HG03460 (cell line): ENCODE measurements at regions not wholly inside any gene's neighbourhood (a gene's known extent, or its start where the extent isn't known, plus 50 kb on each side); places are given as distances from the start of the nearest gene placed in this dataset.
"Not testable (repeated sequence)": the region's sequence is repeated elsewhere in the genome, so short reads cannot be mapped to it uniquely, and the experiment has no call there.

Experiments
- ATAC-seq: cut with Tn5 transposase; IDR thresholded peaks from one replicate; pipeline ENCODE4 v1.9.1; 2021; ENCODE audit not compliant: unreplicated experiment

- ATAC-seq: no peak
Measured at GRCh38 chr14:44620121-44621019, 113.3 kb upstream of the FSCB start.

GRCh38 chr14:44616204-44616603 lies 109.1 kb upstream of the FSCB start:
- no peak for ATAC-seq

DNA sequence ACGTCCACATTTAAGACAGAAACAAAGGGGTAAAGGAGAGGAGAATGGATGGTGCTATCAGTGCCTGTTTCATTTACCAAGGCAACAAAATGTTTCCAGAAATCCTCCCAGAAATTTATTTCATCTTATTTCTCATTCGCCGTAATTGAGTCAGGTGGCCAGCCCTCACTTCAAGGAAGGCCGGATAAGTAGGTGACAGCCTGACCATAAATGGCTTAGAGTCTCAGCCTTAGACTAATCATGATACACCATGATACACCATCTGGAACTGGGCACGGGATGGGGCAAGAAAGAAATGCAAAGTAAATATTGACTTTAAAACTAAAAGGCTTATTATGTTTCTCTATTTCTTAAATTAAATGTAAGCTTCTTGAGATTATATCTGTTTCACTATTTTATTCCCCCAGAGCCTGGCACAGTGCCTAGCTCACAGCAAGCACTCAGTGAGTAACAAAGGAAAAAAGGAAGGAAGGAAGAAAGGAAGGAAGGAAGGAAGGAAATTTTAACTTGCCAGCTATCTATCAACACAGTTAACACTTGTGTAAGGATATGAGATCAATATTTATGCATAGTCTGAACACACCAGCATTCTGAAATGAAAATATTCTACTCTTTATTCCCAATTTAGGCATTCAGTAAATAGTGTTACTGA lies 106.1 kb upstream of the FSCB start:
- no peak for ATAC-seq

DNA sequence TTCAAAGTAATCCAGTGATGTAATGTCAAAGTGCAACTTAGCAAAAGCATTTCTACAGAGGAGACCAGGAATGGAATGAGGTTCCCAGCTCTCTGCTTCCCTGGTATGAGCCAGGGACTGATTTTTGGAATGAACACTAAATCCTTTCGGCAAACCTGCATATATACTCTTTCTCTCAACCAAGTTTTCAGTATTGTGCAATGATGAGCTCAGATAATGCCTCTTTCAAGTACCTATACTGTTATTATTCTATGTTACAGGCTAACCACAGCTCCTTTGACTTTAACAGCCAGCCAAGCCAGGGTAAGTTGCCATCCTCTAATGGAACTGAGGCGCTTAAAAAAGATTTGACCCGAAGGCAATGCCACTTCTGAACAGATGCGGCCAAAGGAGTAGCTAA lies 104.9 kb upstream of the FSCB start:
- no peak for ATAC-seq

- ATAC-seq: no peak
Measured at GRCh38 chr14:44609876-44610510, 102.9 kb upstream of the FSCB start.

GRCh38 chr14:44609201-44609600 lies 102.1 kb upstream of the FSCB start:
- no peak for ATAC-seq

DNA sequence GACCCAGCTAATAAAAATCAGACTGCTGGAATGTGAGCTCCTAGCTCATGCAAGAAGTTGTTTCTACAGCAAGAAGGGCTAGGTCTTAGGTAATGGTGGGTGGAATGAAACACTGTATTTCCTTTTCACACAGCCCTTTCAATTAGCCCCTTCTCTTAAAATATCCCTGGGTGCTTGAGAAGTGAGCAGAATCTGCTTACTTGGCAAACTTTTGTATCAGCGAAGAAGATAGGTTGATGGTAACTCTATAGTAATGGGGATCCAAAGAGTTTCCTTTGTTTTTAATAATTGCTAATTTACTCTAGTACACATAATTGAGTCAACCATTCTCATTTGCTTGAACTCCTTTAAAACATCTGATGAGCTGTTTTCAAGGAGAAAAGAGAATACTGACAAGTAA lies 100.6 kb upstream of the FSCB start:
- no peak for ATAC-seq

- no peak for ATAC-seq
Measured at GRCh38 chr14:44606576-44606975, 99.5 kb upstream of the FSCB start.

DNA sequence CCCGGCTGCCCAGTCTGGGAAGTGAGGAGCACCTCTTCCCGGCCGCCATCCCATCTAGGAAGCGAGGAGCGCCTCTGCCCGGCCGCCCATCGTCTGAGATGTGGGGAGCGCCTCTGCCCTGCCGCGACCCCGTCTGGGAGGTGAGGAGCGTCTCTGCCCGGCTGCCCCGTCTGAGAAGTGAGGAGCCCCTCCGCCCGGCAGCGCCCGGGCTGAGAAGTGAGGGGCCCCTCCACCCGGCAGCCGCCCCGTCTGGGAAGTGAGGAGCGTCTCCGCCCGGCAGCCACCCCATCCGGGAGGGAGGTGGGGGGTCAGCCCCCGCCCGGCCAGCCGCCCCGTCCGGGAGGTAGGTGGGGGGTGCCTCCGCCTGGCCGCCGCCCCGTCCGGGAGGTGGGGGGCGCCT lies 94.2 kb upstream of the FSCB start:
- not testable (repeated sequence) for ATAC-seq

DNA sequence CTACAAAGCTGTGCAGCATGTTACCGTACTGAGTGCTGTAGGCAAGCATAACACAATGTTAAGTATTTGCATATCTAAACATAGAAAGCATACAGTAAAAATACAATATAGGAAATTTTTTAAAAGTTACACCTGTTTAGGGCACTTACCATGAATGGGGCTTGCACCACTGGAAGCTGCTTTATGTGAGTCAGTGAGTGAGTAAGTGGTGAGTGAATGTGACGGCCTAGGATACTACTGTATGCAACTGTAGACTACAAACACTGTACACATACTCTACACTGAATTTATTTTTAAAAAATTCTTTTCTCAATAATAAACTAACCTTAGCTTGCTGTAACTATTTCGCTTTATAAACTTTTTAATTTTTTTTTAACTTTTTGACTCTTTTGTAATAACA lies 82.1 kb upstream of the FSCB start:
- ATAC-seq: no peak

- ATAC-seq: no peak
Measured at GRCh38 chr14:44586910-44587309, 79.8 kb upstream of the FSCB start.

DNA sequence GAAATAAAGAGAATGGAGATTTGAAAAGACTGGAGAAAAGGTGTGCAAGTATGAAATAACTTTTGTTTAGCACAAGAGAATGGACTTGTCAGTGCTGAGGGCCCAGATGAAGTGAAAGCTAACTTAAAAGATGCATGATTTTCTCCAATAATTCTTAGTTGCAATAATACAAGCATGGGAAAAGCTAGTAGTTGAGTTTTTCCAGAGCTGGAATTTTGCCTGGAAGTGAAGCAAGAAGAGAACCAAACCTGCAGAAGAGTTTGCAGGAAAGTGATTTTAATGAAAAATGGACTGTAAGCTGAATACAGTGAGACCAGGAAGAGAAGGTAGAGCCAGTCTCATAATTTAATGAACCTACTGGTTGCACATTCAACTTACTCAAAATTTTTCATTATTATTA lies 69.3 kb upstream of the FSCB start:
- ATAC-seq: no peak

GRCh38 chr14:44567997-44568396 lies 60.9 kb upstream of the FSCB start:
- ATAC-seq: no peak

DNA sequence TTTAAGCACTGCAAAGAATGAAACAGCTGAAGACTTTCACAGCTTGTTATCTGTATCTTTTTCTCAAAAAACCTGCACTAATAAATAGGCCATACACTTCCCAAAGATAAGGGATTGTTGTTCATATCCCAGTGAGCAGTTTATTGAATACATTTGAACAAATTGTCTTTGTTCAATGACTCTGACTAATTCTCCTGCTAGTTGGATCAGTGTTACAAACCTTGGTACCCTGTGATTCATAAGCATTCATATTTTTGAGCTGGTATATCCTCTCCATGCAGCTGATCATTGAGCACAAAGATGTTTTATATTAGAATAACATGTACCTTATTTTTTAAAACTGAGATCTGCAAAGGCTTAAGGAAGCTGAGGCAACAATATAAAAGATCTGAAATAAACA lies 58.9 kb upstream of the FSCB start:
- ATAC-seq: no peak

GRCh38 chr14:44564908-44565307 lies 57.8 kb upstream of the FSCB start:
- ATAC-seq: no peak
